ENCODE measurements at regions not wholly inside any gene's neighbourhood (a gene's known extent, or its start where the extent isn't known, plus 50 kb on each side); places are given as distances from the start of the nearest gene placed in this dataset.
"Not testable (repeated sequence)": the region's sequence is repeated elsewhere in the genome, so short reads cannot be mapped to it uniquely, and the experiment has no call there.

GRCh38 chr18:14379489-14379888, 163.9 kb downstream of the POTEC start:
- TF ChIP-seq CTCF (IDR thresholded peaks at IDR 0.05; ENCODE audit: low read depth, low read length); MAX (IDR thresholded peaks at IDR 0.05; ENCODE audit: low read depth, low read length); MYC (IDR thresholded peaks at IDR 0.05; ENCODE audit: low read depth, low read length); POLR2A (IDR thresholded peaks at IDR 0.05; ENCODE audit: extremely low read depth, insufficient read length): not testable (repeated sequence)

Measured in NB4 (cell line).